T1000 (cell line): ENCODE measurements at regions not wholly inside any gene's neighbourhood (a gene's known extent, or its start where the extent isn't known, plus 50 kb on each side); places are given as distances from the start of the nearest gene placed in this dataset.

ENCODE experiments used
- DNase-seq: peaks from one replicate; lab custom pipeline; 2025; ENCODE audit warnings: mixed read lengths; lab: John Stamatoyannopoulos, UW

DNA sequence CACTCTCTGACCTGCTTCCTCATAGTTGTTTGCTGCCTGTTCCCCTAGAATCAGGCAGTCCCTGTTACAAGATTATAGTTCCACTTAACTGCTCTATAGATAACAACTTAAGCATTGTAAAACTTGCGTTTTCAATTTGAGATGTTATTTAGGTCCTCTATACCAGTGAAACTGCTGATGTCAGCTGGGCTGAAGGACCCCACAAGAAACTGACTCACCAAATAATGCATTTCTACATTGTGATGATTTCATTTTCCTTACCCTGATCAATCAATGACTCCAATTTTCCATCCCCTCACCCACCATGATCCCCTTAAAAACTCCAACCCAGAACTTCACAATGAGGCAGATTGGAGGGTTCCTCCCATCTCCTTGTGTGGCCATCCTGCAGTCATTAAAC, 280.7 kb downstream of the SLITRK1 start:
- DNase-seq = no peak

DNA sequence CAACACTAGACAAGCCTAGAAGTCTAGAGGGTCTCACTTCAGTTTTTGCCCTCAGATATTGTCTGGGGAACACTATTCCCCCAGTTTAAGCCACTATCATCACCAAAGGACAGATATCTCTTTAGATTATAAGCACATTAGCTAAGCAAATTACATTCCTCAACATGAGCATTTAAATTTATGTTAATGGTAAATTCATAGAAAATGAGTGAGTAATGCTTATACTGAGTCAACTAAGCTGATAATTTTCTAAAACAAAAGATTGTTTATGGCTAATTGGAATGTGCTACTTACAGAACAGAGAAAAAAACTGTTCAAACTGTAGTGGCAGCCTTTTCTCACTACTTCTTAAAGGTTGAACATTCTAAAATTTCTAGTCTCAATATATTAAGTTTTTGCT, 290.2 kb downstream of the SLITRK1 start:
- no peak for DNase-seq

DNA sequence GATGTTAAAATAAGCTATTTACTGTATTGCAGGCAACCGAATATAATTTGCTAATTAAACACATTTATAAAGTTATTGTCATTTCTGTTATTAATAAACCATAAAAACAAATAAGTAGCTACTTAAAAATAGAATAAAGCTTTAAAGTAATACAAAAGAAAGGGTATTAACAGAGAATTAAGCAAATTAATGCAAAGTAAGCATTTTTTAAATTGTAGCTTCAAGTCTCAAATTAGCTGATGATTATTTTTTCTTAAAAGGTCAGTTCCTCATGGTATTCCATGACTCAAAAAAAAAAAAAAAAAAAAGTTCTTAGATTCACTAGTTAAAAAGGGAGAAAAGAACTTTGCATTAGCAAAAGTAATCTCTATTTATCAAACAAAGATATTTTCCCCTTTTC, 292.5 kb downstream of the SLITRK1 start:
- no peak for DNase-seq

DNA sequence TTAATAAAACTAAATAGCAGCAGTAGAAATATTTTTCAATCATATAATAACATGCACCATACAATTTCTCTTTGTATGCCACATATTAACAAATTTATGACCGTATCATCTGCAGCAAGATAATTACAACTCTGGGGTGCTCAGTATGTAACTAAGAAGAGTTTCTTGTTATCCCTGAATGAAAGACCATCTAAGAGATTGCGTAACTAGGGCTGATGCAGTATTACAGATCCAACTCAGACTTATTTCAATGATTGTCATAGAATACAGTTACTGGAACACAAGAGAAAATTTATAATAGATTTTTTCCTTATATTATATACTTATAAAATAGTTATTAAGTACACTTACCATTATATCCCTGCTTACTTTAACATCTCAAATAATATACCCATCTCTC, 305.1 kb downstream of the SLITRK1 start:
- no peak for DNase-seq

DNA sequence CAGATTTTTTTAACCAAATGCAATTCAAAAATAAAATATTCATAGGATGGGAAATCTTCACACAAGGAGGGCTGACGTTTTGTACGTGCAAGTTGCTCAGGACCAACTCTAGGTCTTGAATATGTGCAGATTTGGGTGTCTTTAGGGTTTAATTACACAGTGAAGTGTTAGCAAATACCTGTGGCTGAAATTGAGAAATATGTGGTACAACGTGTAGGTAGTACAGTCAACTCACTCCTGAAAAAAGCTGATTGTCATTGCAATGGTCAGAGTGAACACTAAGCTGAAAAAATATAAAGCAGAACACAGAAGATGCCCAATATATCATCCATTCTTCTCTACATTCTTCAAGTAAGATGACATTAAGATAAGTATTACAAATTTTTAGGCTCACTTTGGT, 314.3 kb downstream of the SLITRK1 start:
- no peak for DNase-seq

DNA sequence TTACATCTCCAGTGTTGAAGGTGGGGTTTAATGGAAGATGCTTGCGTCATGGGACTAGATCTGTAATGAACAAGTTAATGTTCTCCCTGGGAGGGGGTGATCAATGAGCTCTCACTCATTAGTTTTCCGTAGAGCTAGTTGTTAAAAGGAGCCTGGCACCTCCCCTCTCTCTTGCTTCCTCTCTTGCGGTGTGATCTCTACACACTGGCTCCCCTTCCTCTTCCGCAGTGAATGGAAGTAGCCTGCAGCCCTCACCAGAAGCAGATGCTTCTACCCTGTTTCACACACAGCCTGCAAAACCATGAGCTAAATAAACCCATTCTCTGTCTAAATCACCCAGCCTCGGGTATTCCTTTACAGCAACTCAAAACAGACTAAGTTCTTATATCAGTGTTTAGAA, 318.8 kb downstream of the SLITRK1 start:
- DNase-seq = no peak

DNA sequence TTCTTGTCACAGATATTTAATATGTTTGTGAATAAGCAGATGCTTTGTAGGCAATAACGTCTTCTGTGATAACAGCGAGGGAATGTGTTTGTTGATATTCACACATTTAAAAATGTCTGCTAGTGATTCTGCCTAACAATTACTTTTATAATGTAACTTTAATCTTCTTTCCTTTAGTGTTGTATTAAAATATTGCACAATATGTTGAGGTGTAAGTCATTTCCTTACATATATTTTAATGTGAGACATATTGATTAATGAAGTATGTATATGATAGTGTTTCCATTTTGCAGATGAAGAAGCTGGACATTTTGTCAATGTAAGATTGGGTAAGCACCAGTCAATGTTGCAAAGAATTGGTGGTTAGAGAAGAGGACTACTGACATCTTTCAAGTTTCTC, 324.4 kb downstream of the SLITRK1 start:
- DNase-seq = no peak

DNA sequence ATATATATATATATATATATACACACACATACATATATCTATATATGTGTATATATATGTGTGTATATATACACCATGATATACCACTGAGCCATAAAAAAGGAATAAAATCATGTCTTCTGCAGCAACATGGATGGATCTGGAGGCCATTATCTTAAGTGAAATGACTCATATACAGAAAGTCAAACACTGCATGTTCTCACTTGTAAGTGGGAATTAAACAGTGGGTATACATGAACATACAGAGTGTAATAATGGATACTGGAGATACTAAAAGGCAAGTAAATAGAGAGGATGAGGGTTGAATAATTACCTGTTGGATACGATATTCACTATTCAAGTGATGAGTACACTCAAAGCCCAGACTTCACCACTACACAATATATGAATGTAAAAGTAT, 332.6 kb downstream of the SLITRK1 start:
- no peak for DNase-seq

DNA sequence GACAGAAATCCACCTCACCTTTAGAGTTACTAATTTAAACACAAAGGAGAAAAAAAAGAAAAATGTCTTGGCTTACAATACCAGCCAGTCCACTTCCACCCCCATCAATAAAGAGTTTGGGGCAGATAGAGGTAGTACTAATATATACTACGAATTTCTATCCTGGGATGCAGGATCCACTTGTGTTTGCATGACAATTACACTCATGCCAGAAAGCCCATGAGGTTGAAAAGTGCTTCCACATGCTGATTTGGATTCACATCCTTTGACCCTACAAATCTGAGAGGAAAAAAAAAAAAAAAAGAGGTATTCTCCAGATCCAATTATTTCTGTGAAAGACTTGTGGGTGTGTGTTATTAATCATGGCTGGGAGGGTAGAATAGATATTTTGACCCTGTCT, 335.2 kb downstream of the SLITRK1 start:
- DNase-seq = no peak

DNA sequence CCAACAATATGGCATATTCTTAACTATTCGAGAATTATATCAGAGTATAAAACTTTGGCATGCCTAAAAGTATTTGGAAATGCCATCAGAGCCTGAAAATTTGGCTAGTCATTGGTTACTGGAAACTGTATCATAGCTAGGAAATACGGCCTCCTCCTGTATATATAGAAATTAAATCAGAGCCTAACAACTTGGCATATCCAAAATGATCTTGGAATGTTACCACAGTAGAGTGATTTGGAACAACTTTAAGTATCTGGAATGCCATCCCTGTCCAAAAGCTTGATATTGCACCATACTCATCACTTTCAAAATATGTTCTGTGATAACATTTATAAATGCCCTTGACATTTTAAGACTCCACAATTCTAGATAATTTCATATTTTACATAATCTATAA, 335.8 kb downstream of the SLITRK1 start:
- no peak for DNase-seq

DNA sequence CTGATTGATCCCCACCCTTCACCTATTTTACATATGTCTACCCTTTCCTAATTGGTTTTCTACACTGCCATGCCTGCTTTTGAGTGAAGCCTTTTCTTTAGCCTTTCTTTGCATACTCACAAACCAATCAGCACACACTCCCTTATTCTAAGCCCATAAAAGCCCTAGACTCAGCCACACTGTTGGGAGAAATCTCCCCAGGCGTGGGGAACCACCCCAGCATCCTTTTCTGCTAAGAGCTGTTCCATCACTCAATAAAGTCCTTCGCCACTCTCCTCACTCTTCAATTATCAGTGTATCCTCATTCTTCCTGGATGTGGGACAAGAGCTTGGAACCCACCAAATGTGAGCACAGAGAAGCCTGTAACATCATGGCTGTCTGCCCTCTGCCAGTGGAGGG, 343.6 kb downstream of the SLITRK1 start:
- DNase-seq = no peak

DNA sequence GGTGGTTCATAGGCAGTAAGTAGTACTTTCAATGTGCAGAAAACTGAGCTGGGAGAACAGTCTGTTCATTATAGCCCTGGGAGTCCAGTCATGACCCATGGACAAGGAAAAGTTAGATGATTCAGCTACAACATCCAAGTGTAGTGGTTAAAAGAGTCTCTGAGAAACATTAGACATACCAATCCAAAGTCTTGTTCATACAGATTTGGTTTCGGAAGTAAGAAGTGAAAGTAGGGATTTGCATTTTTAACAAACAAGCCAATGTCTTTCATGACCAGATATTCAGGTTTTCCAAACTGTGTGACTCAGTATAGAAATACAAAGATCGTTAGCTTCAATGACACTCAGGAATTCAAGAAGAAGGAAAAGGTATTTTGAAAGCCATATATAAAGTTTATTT, 345.3 kb downstream of the SLITRK1 start:
- no peak for DNase-seq

DNA sequence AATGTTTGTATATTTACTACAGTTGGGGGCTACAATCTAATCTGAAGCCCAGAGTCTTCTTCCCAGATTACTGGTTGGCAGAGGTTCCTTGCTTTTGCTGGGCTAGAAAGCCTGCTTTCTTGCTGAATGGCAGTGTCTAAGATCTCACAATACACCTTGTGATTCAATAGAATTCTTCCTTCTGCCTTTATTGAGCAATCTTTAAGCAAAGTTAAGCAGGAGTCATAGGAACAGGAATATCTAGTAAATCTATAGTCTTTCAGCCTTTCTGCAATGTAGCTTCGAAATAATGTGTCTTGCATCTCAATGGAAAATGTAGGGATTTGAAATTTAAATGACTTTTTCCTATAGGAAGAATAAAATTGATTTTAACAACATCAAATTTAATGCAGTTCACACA, 346.1 kb downstream of the SLITRK1 start:
- DNase-seq = no peak

DNA sequence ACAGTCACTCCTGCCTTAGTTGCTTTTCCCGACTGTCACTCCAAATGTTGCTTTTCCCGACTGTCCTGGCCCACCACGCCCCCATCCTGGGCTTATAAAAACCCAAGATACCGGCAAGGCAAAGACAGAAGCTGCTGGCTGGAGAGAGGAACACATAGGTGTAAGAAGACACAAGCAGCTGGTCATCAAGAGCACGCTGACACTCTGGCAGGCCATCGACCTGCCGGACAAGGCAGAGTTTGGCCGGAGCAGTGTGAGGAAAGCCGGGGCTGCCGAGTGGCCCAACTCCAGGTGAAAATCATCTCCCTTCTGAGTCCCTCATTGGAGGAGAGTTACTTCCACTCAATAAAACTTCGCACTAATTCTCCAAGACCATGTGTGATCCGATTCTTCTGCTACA, 349.5 kb downstream of the SLITRK1 start:
- DNase-seq = no peak

DNA sequence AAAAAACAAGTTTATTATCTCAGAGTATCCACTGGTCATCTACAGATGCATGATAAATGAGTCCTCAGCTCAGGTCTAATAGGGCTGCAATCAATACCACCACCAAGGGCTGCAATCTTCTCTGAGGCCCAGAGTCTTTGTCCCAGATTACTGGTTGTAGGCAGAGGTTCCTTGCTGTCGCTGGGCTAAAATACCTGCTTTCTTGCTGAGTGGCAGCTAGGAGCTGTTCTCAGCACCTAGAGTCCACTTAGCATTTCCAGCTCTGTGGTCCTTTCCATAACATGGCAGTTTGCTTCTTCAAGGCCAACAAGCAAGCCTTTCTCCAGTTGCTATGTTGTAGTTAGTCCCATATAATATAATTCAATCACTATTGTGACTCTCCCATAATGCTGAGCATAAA, 351.3 kb downstream of the SLITRK1 start:
- no peak for DNase-seq

DNA sequence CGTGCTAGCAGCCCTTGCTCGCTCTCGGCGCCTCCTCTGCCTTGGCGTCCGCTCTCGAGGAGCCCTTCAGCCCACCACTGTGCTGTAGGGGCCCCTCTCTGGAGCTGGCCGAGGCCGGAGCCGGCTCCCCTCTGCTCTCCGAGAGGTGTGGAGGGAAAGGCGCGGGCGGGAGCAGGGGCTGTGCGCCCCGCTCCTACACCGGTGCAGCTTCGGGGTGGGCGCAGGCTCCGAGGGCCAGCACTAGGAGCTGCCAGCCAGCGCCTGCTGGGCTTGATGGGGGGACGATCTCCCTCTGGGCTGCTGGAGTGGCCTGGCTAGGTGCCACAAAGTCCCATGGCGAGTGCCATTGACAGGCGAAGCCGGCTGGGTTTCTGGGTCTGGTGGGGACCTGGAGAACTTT, 365.5 kb downstream of the SLITRK1 start:
- no peak for DNase-seq

DNA sequence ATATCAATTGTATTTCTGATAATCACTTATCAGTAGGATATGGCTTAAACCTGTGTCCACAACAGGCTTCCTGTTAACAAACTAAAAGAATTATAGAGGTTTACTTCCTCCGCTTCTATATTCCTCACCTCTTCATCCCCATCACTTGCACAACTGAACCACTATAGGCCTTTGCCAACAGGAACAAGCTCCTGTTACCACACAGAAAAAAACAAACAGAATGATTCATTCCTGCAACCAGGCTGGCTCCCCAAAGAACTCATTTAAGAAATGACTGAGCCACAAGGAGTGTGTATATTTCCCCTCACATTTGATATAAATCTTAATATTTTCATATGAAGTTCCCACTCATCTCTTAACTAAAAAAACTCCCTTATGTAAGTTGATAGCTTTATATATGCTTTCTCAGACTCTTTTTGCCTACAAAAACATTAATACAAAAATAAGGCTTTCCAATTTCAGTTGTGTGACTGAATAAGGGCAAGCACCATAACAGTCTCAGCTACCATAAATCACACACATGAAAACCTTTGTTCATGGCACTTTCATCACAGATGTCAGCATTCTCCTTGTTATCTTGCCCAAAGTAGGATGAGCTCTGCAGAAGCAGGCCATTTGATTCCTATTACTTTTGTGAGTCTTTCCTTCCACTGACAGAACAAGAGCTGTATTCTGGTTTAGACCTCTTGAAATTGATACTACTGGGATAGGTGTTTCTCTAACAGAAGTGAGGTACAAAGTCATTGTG, 366.8 kb downstream of the SLITRK1 start:
- DNase-seq = no peak

DNA sequence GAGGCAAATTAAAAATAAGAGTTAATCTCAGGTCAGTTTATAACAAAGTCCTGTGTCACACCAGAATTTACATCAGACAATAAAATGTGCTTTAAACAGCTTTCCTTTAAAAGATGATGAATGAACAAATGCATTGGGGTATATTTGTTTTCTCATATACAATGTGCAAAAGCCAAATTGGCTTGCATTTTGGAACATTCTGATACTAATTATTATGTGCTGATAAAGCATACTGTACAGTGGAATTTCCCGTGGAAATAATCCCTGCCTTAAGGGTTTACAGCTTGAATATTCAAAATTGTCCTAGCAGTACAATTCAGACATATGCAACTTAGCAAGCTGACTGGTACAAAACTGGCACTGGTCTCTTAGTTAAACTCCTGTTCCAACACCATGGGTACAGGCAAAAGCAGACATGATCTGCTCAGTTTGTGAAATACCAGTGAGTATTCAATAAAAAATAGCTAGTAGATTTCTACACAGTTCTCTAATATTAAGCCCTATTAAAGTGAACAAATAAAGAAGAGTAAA, 373.4 kb downstream of the SLITRK1 start:
- no peak for DNase-seq

DNA sequence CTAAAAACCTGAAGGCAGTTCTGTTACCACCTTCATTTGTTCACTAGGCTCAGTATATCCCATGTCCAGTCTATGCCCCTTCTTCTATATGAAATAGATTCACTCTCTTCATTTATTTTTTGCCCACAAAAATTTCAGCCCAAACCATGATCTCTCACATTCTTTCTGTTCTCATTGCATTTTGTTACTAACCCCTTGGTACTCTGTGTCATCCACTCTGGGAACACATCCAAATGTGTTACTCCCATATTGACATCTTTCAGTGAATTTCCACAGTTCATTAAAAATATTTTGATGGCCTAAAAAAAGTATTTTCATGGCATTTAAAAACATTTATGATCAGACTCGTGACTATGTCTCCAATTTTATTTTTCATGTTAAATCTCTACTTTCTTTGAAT, 378.9 kb downstream of the SLITRK1 start:
- no peak for DNase-seq

DNA sequence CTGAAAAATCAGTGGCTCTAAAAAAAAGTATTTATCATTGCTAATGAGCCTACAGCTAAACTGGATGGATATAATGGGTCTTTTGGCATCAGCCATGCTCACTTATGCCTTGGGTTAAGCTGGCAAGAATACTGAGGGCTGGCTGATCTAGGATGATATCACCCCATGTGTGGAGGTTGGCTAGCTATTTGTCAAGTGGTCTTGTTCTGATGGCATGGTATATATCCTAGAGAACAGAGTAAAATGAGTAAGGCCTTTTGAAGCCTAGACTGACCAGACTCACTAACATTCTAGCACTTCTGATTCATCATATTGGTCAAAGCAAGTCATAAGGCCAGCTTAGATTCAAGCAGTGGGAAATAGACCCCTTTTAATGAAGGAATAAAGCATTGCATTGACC, 383.0 kb downstream of the SLITRK1 start:
- DNase-seq = no peak

DNA sequence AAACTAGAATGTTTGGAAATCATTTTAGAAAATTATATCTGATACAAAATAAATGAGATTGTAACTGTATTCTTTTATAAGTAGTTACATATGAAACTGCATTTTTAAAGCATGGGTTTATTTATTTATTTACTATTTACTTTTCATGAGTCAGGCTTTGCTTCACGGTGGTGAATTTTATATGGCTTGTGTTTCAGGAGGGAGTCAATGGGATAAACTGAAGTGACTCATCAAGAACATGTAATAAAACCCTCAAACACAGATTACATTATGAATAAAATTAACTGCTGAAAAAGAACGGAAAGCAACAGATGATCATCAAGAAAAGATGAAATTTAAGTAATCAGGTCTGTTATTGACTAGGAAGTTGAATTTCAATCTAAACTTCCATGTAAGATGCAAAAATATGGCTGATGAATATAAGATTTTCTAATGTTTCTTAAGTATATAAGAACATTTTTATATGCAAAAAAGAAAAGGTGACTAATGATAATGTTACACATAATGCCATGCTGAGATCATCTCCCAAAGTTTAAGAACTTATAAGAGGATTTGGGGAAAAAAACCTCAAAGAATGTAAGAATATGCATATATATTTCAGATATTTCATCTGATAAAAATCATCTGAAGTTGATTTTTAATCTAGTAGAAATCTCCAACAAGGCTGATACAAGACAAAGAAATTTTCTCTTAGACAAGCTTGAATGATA, 383.6 kb downstream of the SLITRK1 start:
- DNase-seq = no peak

DNA sequence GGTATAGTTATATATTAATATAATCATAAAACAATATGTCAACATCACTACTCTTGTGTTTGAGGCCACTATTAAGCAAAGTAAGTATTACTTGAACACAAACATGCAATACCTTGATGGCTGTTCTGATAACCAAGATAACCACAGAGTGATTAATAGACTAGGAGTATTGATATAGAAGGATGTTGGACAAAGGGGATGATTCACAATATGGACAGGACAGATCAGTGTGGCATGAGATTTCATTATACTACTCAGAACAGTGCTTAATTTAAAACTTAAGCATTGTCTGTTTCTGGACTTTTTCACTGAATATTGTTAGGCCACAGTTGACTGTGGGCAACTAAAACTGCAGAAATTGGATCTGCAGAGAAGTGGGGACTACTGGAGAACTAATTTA, 384.2 kb downstream of the SLITRK1 start:
- DNase-seq = no peak

DNA sequence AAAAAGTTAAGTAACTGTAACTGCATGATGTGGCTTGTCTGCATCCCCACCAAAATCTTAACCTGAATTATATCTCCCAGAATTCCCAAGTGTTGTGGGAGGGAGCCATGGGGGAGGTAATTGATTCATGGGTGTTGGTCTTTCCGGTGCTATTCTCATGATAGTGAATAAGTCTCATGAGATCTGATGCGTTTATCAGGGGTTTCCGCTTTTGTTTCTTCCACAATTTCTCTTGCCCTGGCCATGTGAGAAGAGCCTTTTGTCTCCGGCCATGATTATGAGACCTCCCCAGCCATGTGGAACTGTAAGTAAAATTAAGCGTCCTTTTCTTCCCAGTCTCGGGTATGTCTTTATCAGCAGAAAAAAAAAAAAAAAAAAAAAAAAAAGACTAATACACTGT, 385.8 kb downstream of the SLITRK1 start:
- no peak for DNase-seq

DNA sequence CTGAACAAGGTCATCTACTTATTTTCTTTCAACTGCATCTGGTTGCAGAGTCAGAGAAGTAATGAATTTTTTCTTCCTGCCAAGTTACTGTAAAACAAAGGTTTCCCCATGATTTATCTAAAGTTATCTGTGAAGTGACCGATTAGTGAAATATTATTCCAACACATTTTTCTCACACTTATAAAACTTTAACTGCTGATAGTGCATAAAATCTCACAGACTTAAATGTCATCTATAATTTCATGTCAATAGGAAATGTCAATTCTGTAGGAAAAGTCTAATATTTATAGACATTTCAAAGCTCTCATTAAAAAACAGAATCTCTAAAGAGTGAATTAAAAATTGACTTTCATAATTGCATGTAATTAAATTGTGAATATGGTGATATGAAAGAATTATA, 397.2 kb downstream of the SLITRK1 start:
- DNase-seq = no peak
